OCI-LY3 (cell line): ENCODE measurements at regions not wholly inside any gene's neighbourhood (a gene's known extent, or its start where the extent isn't known, plus 50 kb on each side); places are given as distances from the start of the nearest gene placed in this dataset.

Experiments used
- H2AFZ ChIP-seq: fragments of 200-600, 300-600 bp; shearing (Covaris generic); 2 replicates; pipeline ENCODE4 v1.6.0; 2014; ENCODE audit warnings: antibody characterized with exemption, low read depth, low read length
- H3K27ac ChIP-seq: fragments of 200-600, 300-600 bp; sonication (generic); 2 replicates; pipeline ENCODE4 v1.5.1; 2014; ENCODE audit warnings: mild to moderate bottlenecking, low read length, moderate library complexity, mixed read lengths
- H3K27me3 ChIP-seq: fragments of 200-600, 300-600 bp; sonication (generic); 2 replicates; pipeline ENCODE4 v1.6.1; 2014; ENCODE audit warnings: low read depth, low read length, mixed read lengths
- H3K36me3 ChIP-seq: fragments of 200-600, 300-600 bp; sonication (generic); replicated peaks from 2 replicates; pipeline ENCODE3; 2014; ENCODE audit warnings: low read depth, low read length, mixed read lengths
- H3K4me1 ChIP-seq: fragments of 300-600, 200-600 bp; sonication (generic); 2 replicates; pipeline ENCODE4 v1.6.1; 2014; ENCODE audit warnings: low read length, mixed read lengths
- H3K4me2 ChIP-seq: fragments of 200-600, 300-600 bp; sonication (generic); 2 replicates; pipeline ENCODE4 v1.6.1; 2014; ENCODE audit warnings: low read length, mixed read lengths
- H3K4me3 ChIP-seq: fragments of 300-600, 200-600 bp; sonication (generic); 2 replicates; pipeline ENCODE4 v1.5.1; 2014; ENCODE audit warnings: antibody characterized with exemption, mild to moderate bottlenecking, low read length, moderate library complexity
- H3K79me2 ChIP-seq: fragments of 300-600, 200-600 bp; shearing (Covaris generic); 2 replicates; pipeline ENCODE4 v1.6.1; 2014; ENCODE audit warnings: mild to moderate bottlenecking, low read length, mixed read lengths
- H3K9ac ChIP-seq: fragments of 300-600, 200-600 bp; shearing (Covaris generic); 2 replicates; pipeline ENCODE4 v1.6.0; 2014; ENCODE audit warnings: mild to moderate bottlenecking, low read length, moderate library complexity
- H3K9me3 ChIP-seq: fragments of 200-600, 300-600 bp; shearing (Covaris generic); 2 replicates; pipeline ENCODE4 v1.6.1; 2014; ENCODE audit warnings: low read length, mixed read lengths; ENCODE audit not compliant: insufficient read depth
- H4K20me1 ChIP-seq: fragments of 200-600, 300-600 bp; sonication (generic); 2 replicates; pipeline ENCODE4 v1.6.1; 2016; ENCODE audit warnings: low read length, mixed read lengths; ENCODE audit not compliant: insufficient read depth
- EZH2phosphoT487 ChIP-seq: fragments of 200-600 bp; shearing (Covaris generic); IDR thresholded peaks from 2 replicates; pipeline ENCODE4 v1.6.1; 2018; ENCODE audit warnings: antibody characterized with exemption, mixed run types, low read depth
- TF ChIP-seq, protein P1 (sequence below): fragments of 200-600, 300-600 bp; sonication (generic); IDR thresholded peaks from 2 replicates; pipeline ENCODE4 v1.5.1; 2014; ENCODE audit warnings: antibody characterized with exemption, low read length, low read depth

DNA sequence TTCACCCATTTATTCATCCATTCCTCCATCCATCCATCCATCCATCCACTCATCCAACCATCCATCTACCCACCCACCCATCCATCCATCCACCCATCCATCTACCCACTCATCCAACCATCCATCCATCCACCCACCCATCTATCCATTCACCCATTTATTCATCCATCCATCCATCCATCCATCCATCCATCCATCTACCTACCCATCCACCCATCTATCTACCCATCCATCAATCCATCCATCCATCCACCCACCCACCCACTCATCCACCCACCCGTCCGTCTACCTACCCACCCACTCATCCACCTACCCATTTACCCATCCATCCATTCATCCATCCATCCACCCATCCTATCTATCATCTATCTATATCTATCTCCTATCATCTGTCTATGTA lies 169.4 kb upstream of the SHH start:
- no peaks in the 10 kb centered on the region for H3K36me3 ChIP-seq
- no peak overlapping the region for H2AFZ ChIP-seq
- H3K4me3 ChIP-seq, result no peak overlapping the region
- H3K9ac ChIP-seq, result no peak overlapping the region
- no peak overlapping the region for H3K4me2 ChIP-seq
- H3K9me3 ChIP-seq, result no peaks in the 10 kb centered on the region
- H4K20me1 ChIP-seq, result no peaks in the 10 kb centered on the region
- no peak overlapping the region for H3K27ac ChIP-seq
- TF ChIP-seq, protein P1, sequence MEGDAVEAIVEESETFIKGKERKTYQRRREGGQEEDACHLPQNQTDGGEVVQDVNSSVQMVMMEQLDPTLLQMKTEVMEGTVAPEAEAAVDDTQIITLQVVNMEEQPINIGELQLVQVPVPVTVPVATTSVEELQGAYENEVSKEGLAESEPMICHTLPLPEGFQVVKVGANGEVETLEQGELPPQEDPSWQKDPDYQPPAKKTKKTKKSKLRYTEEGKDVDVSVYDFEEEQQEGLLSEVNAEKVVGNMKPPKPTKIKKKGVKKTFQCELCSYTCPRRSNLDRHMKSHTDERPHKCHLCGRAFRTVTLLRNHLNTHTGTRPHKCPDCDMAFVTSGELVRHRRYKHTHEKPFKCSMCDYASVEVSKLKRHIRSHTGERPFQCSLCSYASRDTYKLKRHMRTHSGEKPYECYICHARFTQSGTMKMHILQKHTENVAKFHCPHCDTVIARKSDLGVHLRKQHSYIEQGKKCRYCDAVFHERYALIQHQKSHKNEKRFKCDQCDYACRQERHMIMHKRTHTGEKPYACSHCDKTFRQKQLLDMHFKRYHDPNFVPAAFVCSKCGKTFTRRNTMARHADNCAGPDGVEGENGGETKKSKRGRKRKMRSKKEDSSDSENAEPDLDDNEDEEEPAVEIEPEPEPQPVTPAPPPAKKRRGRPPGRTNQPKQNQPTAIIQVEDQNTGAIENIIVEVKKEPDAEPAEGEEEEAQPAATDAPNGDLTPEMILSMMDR, result no peak
- H3K79me2 ChIP-seq, result no peaks in the 10 kb centered on the region
- peaks cover 24% of the 10 kb centered on the region for H3K27me3 ChIP-seq
- H3K4me1 ChIP-seq, result no peaks in the 10 kb centered on the region

GRCh38 chr7:155980841-155981240 lies 168.6 kb upstream of the SHH start:
- Histone ChIP-seq H3K9me3 (no peaks in the 10 kb centered on the region), H2AFZ (no peak overlapping the region), H3K27me3 (peaks cover 25% of the 10 kb centered on the region), H3K4me1 (no peaks in the 10 kb centered on the region), H3K79me2 (no peaks in the 10 kb centered on the region), H3K4me3 (no peak overlapping the region), H4K20me1 (no peaks in the 10 kb centered on the region), H3K4me2 (no peak overlapping the region), H3K9ac (no peak overlapping the region), H3K36me3 (no peaks in the 10 kb centered on the region), H3K27ac (no peak overlapping the region)
- TF ChIP-seq EZH2phosphoT487, result no peak
- TF ChIP-seq, protein P1, result no peak

- H3K4me3 ChIP-seq, result no peak overlapping the region
- no peaks in the 10 kb centered on the region for H4K20me1 ChIP-seq
- H3K36me3 ChIP-seq, result no peaks in the 10 kb centered on the region
- no peak overlapping the region for H2AFZ ChIP-seq
- H3K9me3 ChIP-seq, result no peaks in the 10 kb centered on the region
- H3K27ac ChIP-seq, result no peak overlapping the region
- no peaks in the 10 kb centered on the region for H3K4me1 ChIP-seq
- no peak overlapping the region for H3K9ac ChIP-seq
- no peaks in the 10 kb centered on the region for H3K79me2 ChIP-seq
- no peak for TF ChIP-seq EZH2phosphoT487
- TF ChIP-seq, protein P1, result no peak
- H3K27me3 ChIP-seq, result peaks cover 32% of the 10 kb centered on the region
- H3K4me2 ChIP-seq, result no peak overlapping the region
These were observed 167.7 kb upstream of the SHH start for GRCh38 chr7:155979994-155980393.

GRCh38 chr7:155979566-155979965 lies 167.3 kb upstream of the SHH start:
- no peak overlapping the region for H3K9ac ChIP-seq

More at GRCh38 chr7:155979566-155979965, 167.3 kb upstream of the SHH start:
- Histone ChIP-seq H3K9me3 (no peaks in the 10 kb centered on the region), H3K4me2 (no peak overlapping the region), H3K27ac (no peak overlapping the region), H3K4me1 (no peaks in the 10 kb centered on the region), H3K4me3 (no peak overlapping the region), H3K79me2 (no peaks in the 10 kb centered on the region), H3K36me3 (no peaks in the 10 kb centered on the region), H2AFZ (no peak overlapping the region), H3K27me3 (peaks cover 32% of the 10 kb centered on the region), H4K20me1 (no peaks in the 10 kb centered on the region)
- TF ChIP-seq, protein P1, result no peak
- TF ChIP-seq EZH2phosphoT487, result no peak
